NCI-H2081 (cell line): ENCODE measurements at regions not wholly inside any gene's neighbourhood (a gene's known extent, or its start where the extent isn't known, plus 50 kb on each side); places are given as distances from the start of the nearest gene placed in this dataset.
"Not testable (repeated sequence)": the region's sequence is repeated elsewhere in the genome, so short reads cannot be mapped to it uniquely, and the experiment has no call there.

ENCODE experiments used
- DNase-seq, 2 experiments: peaks; one replicate each; lab custom pipeline; 2025; lab: John Stamatoyannopoulos, UW

DNA sequence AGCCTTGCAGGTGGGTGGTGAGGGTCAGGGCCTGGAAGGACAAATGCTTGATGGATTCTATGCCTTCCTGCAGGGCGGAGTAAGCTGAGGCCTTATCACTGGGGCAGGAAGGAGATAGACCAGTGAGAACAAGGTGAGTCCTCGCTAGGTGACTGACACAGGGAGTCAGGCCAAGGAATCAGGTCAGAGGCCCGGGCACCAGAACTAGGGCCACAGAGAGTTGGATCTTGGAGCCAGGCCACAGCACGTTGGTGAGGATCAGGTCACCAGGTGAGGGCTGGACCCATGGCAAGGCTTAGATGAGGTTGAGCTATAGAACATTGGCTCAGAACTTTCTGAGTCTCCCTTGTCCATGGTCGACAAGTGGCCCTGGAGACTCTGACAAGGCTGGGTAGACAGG, 328.2 kb downstream of the FOXO1 start:
- DNase-seq: no peak

DNA sequence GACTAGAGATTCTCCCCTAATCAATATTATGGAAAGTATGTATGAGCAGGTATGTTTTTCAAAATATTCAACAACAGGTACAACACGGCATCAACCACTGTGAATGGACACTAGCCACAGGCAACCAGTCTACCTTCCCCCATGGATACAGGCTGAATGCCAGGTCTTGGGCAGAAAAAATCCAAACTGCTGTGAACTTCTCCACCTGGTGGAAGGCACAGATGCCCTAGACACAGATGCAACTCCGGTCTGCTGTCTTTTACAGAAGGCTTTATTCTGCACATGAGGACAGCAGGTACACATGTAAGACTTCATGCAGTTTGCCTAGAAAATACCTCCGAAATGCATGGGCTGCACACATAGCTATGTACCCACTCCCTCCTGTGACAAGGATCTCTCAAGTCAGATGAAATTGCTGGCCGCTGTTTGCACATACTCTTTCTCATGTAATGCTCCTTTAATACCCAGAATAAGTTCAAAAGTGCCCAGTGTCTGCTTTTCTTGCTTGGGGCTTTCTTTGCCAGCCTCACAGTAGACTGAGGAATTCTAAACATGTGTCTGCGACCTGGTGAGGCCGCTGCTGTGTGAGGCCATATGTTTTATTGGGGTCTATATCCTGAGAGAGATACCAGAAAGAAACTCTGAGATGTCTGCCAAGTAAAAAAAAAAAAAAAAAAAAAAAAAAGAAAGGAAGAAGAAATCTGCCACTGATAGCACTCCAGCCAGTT, 325.9 kb downstream of the FOXO1 start:
- DNase-seq: no peak

- no peak for DNase-seq
Observed at GRCh38 chr13:40341096-40341471, 325.4 kb downstream of the FOXO1 start.

DNA sequence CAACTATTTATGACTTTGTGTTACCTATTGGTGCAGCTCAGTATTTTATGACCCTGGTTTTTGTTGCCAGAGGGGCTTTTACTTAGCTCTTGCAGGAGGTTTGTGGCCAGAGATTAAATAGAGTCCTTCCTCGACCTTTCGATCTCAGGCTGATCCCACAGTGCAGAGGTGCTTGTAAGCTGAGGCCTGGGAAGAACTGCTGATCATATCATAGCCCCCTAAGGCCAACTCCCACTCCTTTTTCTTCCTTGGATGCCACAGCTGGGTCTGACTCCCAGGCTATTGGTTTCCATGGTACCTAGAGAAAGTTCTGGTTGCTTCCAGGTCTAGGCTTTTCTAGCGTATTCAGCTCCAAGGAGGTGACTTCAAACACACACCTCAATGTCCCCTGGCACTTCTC, 324.9 kb downstream of the FOXO1 start:
- no peak for DNase-seq

- no peak for DNase-seq
Observed at GRCh38 chr13:40342461-40342860, 324.0 kb downstream of the FOXO1 start.

GRCh38 chr13:40342901-40343300, 323.5 kb downstream of the FOXO1 start:
- no peak for DNase-seq

GRCh38 chr13:40343550-40344269, 322.7 kb downstream of the FOXO1 start:
- no peak for DNase-seq

GRCh38 chr13:40344270-40345148, 321.9 kb downstream of the FOXO1 start:
- DNase-seq: no peak

- DNase-seq: no peak
Observed at GRCh38 chr13:40345149-40345514, 321.3 kb downstream of the FOXO1 start.

GRCh38 chr13:40345654-40346372, 320.6 kb downstream of the FOXO1 start:
- DNase-seq: no peak

GRCh38 chr13:40346592-40346991, 319.8 kb downstream of the FOXO1 start:
- no peak for DNase-seq

- no peak for DNase-seq
Observed at GRCh38 chr13:40348096-40348679, 318.3 kb downstream of the FOXO1 start.

DNA sequence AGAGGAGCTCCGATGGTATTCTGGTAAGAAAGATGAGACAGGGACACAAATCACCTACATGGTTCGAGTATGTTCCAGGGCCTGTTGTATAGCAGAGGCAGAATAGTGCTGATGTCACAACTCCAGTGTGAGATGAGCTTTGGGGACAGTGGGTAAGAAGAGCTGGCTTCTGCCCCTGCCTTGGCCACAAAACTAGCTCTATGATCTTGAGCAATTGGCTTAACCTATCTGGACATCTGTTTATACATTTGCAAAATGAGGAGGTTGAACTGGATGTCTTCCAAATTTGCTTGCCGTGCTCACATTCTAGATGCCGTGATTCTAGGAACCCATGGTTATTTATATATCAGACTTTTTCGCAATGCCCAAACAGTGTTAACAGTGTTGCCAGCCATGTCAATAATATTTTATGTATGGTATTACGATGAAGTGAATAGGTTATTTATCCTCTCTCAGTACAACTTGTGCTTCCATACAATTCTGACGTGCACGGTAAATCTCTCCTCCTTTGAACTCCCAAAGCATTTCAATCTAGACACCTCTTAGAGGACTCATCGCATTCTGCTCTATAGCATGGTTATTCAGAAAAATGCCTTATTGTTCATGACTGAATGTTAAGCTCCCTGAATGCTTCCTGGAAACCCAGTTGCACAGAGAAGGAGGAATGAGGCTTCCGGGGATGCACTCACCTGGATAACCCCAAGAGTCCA, 316.0 kb downstream of the FOXO1 start:
- DNase-seq: no peak

- no peak for DNase-seq
Observed at GRCh38 chr13:40351537-40352379, 314.7 kb downstream of the FOXO1 start.

GRCh38 chr13:40352380-40352778, 314.1 kb downstream of the FOXO1 start:
- DNase-seq: no peak

- no peak for DNase-seq
Observed at GRCh38 chr13:40352802-40353562, 313.5 kb downstream of the FOXO1 start.

DNA sequence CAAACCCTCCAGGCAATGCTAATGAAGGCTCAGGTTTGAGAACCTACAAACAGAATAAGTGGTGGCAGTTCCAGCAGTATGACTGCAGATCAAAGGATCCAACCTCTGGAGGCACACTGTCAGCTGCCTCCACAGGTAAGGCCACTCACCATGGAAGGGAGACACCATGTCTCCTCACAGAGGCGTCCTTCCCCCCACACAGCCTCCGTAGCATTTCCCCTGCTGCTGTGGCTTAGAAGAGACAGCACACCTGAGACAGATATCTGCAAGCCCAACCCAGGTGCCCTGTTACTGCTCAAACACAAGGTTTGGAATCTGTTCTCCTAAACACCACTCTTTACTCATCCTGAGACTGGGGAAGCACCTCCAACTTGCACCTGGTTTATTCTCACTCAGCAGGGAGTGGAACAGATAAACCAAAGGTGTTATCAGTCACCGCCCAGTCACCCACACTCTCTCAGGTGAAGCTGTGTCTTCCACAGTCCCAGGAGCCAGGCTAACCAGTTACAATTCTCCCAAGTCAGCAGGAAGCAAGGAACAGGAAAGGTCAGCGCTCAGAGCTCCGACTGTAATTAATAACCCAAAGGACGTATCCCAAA, 311.2 kb downstream of the FOXO1 start:
- DNase-seq: no peak

- DNase-seq: no peak
Observed at GRCh38 chr13:40356011-40356410, 310.4 kb downstream of the FOXO1 start.

DNA sequence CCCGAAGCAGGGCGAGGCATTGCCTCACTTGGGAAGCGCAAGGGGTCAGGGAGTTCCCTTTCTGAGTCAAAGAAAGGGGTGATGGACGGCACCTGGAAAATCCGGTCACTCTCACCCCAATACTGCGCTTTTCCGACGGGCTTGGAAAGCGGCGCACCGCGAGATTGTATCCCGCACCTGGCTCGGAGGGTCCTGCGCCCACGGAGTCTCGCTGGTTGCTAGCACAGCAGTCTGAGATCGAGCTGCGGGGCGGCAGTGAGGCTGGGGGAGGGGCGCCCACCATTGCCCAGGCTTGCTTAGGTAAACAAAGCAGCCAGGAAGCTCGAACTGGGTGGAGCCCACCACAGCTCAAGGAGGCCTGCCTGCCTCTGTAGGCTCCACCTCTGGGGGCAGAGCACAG, 310.0 kb downstream of the FOXO1 start:
- DNase-seq: not testable (repeated sequence)
